GM12878 (cell line): ENCODE measurements at regions not wholly inside any gene's neighbourhood (a gene's known extent, or its start where the extent isn't known, plus 50 kb on each side); places are given as distances from the start of the nearest gene placed in this dataset.

Source experiments
- ATAC-seq: fragments of 200-7000 bp; cut with Tn5 transposase; 3 replicates; pipeline ENCODE4 v1.9.1; 2020; ENCODE audit warnings: mild to moderate bottlenecking, moderate library complexity
- BruUV-seq: library from RNA; stranded (reverse); fragments of 400-500 nt; replicated peaks from 2 replicates; lab custom pipeline; 2021; lab: Mats Ljungman, UMichigan
- CTCF ChIA-PET: fragments of 300-600 bp; sonication (Branson Sonifier 250); formaldehyde crosslinking; extraction: SDS; loops from one replicate; lab custom pipeline; 2021; ENCODE audit warnings: inconsistent platforms; lab: Yijun Ruan, JAX
- POLR2A ChIA-PET: fragments of 350-600 bp; formaldehyde crosslinking; extraction: SDS; loops from one replicate; lab custom pipeline; 2021; ENCODE audit warnings: inconsistent platforms; lab: Charles Lee
- RAD21 ChIA-PET: fragments of 300-600 bp; sonication (Branson Sonifier 250); formaldehyde crosslinking; loops from one replicate; lab custom pipeline; 2023; ENCODE audit warnings: antibody characterized with exemption; ENCODE audit not compliant: unreplicated experiment; lab: Charles Lee
- SMC1A ChIA-PET: fragments of 300-600 bp; sonication (Branson Sonifier 250); formaldehyde crosslinking; loops from one replicate; lab custom pipeline; 2023; ENCODE audit not compliant: unreplicated experiment, uncharacterized antibody; lab: Charles Lee
- DNase-seq: peaks from one replicate; pipeline ENCODE4 v3.0.0-alpha.2; 2011; ENCODE audit warnings: low read depth, low spot score
- FAIRE-seq: peaks from 3 replicates; lab custom pipeline; 2011; peaks lifted over from hg19 to GRCh38; lab: Jason Lieb, UNC
- H2AFZ ChIP-seq: 2 replicates; pipeline ENCODE4 v1.6.0; 2011; ENCODE audit warnings: low read depth, low read length, control low read depth; ENCODE audit not compliant: control insufficient read depth
- H3K27ac ChIP-seq: 2 replicates; pipeline ENCODE4 v1.5.1; 2011; ENCODE audit warnings: control low read depth; ENCODE audit not compliant: control insufficient read depth, insufficient read depth
- H3K27me3 ChIP-seq, 2 experiments: replicated peaks in 1 of 2; 2 replicates each; pipeline versions ENCODE4 v1.6.0 to v1.6.1; 2011; ENCODE audit warnings: low read length in 1 of 2; ENCODE audit not compliant: control insufficient read depth in 2 of 2, insufficient read depth in 2 of 2
- H3K36me3 ChIP-seq, 2 experiments: 2 replicates each; pipeline ENCODE4 v1.5.1; 2011; ENCODE audit warnings: low read length in 1 of 2; ENCODE audit not compliant: control insufficient read depth in 2 of 2, insufficient read depth in 2 of 2
- H3K4me1 ChIP-seq: 2 replicates; pipeline ENCODE4 v1.6.1; 2011; ENCODE audit warnings: mild to moderate bottlenecking, low read length, moderate library complexity, mixed read lengths; ENCODE audit not compliant: control insufficient read depth, insufficient read depth
- H3K4me2 ChIP-seq: 2 replicates; pipeline ENCODE4 v1.6.0; 2011; ENCODE audit warnings: control low read depth; ENCODE audit not compliant: control insufficient read depth, insufficient read depth
- H3K4me3 ChIP-seq: fragments of 200-600 bp; sonication (generic); 2 replicates; pipeline ENCODE4 v1.5.1; 2016
- H3K79me2 ChIP-seq: 2 replicates; pipeline ENCODE4 v1.6.0; 2011; ENCODE audit warnings: low read length; ENCODE audit not compliant: control insufficient read depth, insufficient read depth
- H3K9ac ChIP-seq: 2 replicates; pipeline ENCODE4 v1.8.0; 2011; ENCODE audit warnings: low read length, control low read depth, mixed read lengths; ENCODE audit not compliant: control insufficient read depth, insufficient read depth
- H3K9me3 ChIP-seq: replicated peaks from 3 replicates; pipeline ENCODE4 v1.5.1; 2011; ENCODE audit warnings: mild to moderate bottlenecking, low read length; ENCODE audit not compliant: control insufficient read depth, insufficient read depth
- H4K20me1 ChIP-seq: 2 replicates; pipeline ENCODE4 v1.6.0; 2011; ENCODE audit not compliant: control insufficient read depth, insufficient read depth
- ATF7 ChIP-seq: fragments of 450-650 bp; IDR thresholded peaks from 2 replicates; pipeline ENCODE4 v1.6.1; 2016; ENCODE audit warnings: low read depth, mild to moderate bottlenecking
- GABPA ChIP-seq: IDR thresholded peaks from 2 replicates; pipeline ENCODE4 v1.6.1; 2014; ENCODE audit warnings: antibody characterized with exemption, low read depth, mild to moderate bottlenecking, inconsistent platforms
- HCFC1 ChIP-seq: fragments of 150-350 bp; IDR thresholded peaks from 2 replicates; pipeline ENCODE4 v1.6.1; 2014; ENCODE audit warnings: low read length
- MTA2 ChIP-seq: fragments of 450-650 bp; IDR thresholded peaks from 2 replicates; pipeline ENCODE4 v1.6.1; 2016; ENCODE audit warnings: low read depth, mild to moderate bottlenecking, moderate library complexity
- NRF1 ChIP-seq: conservative IDR thresholded peaks from 2 replicates; pipeline ENCODE4 v1.6.1; 2011; ENCODE audit warnings: mild to moderate bottlenecking, low read depth, low read length, improper control_type of control experiment
- PAX5 ChIP-seq: IDR thresholded peaks from 2 replicates; pipeline ENCODE4 v1.6.1; 2011; ENCODE audit warnings: low read depth, low read length, borderline replicate concordance
- SMC3 ChIP-seq: IDR thresholded peaks from 2 replicates; pipeline ENCODE4 v1.6.1; 2011; ENCODE audit warnings: low read length, improper control_type of control experiment, borderline replicate concordance
- TARDBP ChIP-seq: IDR thresholded peaks from 2 replicates; pipeline ENCODE4 v1.6.1; 2016; ENCODE audit warnings: borderline replicate concordance
- WRNIP1 ChIP-seq: IDR thresholded peaks from 2 replicates; pipeline ENCODE4 v1.6.1; 2011; ENCODE audit warnings: low read depth, low read length, improper control_type of control experiment, borderline replicate concordance
- ZZZ3 ChIP-seq: IDR thresholded peaks from 2 replicates; pipeline ENCODE4 v1.6.1; 2011; ENCODE audit warnings: low read depth; ENCODE audit not compliant: control insufficient read depth, insufficient read length
- WGBS: methylation state at CpG from one replicate; pipeline ENCODE4 v1.1.6; 2016; ENCODE audit warnings: low lambda C conversion rate; ENCODE audit not compliant: insufficient replicate concordance, insufficient coverage; ENCODE audit errors: missing lambda C conversion rate; 5-methylcytosine and 5-hydroxymethylcytosine counted together
- in situ Hi-C: fragments of 300-500 bp; cut with MboI; formaldehyde crosslinking; loops from 9 replicates; pipeline ENCODE4 v1.14.3; 2018; ENCODE audit warnings: mixed read lengths
- intact Hi-C: fragments of 100-400 bp; cut with micrococcal nuclease; formaldehyde crosslinking; loops from one replicate; pipeline ENCODE4 v1.14.2; 2022; ENCODE audit not compliant: unreplicated experiment
- TF ChIP-seq, protein P1 (sequence below): fragments of 450-650 bp; IDR thresholded peaks from 2 replicates; pipeline ENCODE4 v1.6.1; 2017; ENCODE audit warnings: mild to moderate bottlenecking, low read depth, inconsistent platforms; ENCODE audit not compliant: poor library complexity, severe bottlenecking
- TF ChIP-seq, protein P2 (sequence below): IDR thresholded peaks from 2 replicates; pipeline ENCODE4 v1.6.1; 2012; ENCODE audit warnings: low read depth, low read length, improper control_type of control experiment
- TF ChIP-seq, protein P3 (sequence below): IDR thresholded peaks from 2 replicates; pipeline ENCODE4 v1.6.1; 2012; ENCODE audit warnings: low read length, inconsistent platforms
- TF ChIP-seq, protein P4 (sequence below): IDR thresholded peaks from 2 replicates; pipeline ENCODE4 v1.6.1; 2011; ENCODE audit warnings: mild to moderate bottlenecking, low read depth, low read length, moderate library complexity; ENCODE audit not compliant: insufficient replicate concordance
- TF ChIP-seq, protein P5 (sequence below): fragments of 450-650 bp; IDR thresholded peaks from 2 replicates; pipeline ENCODE4 v1.6.1; 2017; ENCODE audit warnings: mild to moderate bottlenecking, moderate library complexity

DNA sequence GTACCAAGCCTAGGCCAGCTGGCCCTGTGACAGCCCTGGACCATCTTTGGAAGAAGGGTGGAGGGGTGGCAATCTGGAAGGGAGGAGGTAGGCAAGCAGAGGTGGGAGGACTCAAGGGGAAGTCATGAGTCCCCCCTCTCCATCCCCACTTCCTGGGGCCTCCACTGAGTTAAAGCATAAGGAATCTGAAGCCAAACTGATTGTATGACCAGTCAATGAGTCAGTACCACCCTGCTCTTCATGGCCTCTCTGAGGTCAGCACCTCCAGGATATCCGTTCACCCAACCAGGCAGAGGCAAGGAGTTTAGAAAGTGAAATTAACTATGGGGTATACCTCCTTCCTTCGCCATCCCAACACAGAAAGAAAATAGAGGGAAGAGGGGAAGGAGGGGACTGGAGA, 272.7 kb downstream of the SOX9 start:
- no TSS peak for BruUV-seq
- in situ Hi-C loops, result loop anchor here (25.0 kb wide), 2 partner anchors 1631 to 1756 kb away; no protein-coding TSS in a partner anchor
- RAD21 ChIA-PET, result interaction anchor here (0.8 to 8.8 kb wide), 7 partner anchors 13 to 274 kb away, joined by 5 to 110 read pairs (median 12); partner anchors contain the start of gene SOX9
- no peak for TF ChIP-seq PAX5
- TF ChIP-seq, protein P1, sequence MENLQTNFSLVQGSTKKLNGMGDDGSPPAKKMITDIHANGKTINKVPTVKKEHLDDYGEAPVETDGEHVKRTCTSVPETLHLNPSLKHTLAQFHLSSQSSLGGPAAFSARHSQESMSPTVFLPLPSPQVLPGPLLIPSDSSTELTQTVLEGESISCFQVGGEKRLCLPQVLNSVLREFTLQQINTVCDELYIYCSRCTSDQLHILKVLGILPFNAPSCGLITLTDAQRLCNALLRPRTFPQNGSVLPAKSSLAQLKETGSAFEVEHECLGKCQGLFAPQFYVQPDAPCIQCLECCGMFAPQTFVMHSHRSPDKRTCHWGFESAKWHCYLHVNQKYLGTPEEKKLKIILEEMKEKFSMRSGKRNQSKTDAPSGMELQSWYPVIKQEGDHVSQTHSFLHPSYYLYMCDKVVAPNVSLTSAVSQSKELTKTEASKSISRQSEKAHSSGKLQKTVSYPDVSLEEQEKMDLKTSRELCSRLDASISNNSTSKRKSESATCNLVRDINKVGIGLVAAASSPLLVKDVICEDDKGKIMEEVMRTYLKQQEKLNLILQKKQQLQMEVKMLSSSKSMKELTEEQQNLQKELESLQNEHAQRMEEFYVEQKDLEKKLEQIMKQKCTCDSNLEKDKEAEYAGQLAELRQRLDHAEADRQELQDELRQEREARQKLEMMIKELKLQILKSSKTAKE, result no peak
- no peak for TF ChIP-seq ZZZ3
- TF ChIP-seq MTA2, result no peak
- TF ChIP-seq NRF1, result no peak
- no peak for TF ChIP-seq GABPA
- no peak for TF ChIP-seq SMC3
- TF ChIP-seq, protein P2, sequence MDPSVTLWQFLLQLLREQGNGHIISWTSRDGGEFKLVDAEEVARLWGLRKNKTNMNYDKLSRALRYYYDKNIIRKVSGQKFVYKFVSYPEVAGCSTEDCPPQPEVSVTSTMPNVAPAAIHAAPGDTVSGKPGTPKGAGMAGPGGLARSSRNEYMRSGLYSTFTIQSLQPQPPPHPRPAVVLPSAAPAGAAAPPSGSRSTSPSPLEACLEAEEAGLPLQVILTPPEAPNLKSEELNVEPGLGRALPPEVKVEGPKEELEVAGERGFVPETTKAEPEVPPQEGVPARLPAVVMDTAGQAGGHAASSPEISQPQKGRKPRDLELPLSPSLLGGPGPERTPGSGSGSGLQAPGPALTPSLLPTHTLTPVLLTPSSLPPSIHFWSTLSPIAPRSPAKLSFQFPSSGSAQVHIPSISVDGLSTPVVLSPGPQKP, result no peak
- TF ChIP-seq, protein P3, sequence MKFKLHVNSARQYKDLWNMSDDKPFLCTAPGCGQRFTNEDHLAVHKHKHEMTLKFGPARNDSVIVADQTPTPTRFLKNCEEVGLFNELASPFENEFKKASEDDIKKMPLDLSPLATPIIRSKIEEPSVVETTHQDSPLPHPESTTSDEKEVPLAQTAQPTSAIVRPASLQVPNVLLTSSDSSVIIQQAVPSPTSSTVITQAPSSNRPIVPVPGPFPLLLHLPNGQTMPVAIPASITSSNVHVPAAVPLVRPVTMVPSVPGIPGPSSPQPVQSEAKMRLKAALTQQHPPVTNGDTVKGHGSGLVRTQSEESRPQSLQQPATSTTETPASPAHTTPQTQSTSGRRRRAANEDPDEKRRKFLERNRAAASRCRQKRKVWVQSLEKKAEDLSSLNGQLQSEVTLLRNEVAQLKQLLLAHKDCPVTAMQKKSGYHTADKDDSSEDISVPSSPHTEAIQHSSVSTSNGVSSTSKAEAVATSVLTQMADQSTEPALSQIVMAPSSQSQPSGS, result no peak
- TF ChIP-seq, protein P4, sequence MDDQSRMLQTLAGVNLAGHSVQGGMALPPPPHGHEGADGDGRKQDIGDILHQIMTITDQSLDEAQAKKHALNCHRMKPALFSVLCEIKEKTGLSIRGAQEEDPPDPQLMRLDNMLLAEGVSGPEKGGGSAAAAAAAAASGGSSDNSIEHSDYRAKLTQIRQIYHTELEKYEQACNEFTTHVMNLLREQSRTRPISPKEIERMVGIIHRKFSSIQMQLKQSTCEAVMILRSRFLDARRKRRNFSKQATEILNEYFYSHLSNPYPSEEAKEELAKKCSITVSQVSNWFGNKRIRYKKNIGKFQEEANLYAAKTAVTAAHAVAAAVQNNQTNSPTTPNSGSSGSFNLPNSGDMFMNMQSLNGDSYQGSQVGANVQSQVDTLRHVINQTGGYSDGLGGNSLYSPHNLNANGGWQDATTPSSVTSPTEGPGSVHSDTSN, result no peak
- no peak for TF ChIP-seq HCFC1
- TF ChIP-seq ATF7, result no peak
- TF ChIP-seq, protein P5, sequence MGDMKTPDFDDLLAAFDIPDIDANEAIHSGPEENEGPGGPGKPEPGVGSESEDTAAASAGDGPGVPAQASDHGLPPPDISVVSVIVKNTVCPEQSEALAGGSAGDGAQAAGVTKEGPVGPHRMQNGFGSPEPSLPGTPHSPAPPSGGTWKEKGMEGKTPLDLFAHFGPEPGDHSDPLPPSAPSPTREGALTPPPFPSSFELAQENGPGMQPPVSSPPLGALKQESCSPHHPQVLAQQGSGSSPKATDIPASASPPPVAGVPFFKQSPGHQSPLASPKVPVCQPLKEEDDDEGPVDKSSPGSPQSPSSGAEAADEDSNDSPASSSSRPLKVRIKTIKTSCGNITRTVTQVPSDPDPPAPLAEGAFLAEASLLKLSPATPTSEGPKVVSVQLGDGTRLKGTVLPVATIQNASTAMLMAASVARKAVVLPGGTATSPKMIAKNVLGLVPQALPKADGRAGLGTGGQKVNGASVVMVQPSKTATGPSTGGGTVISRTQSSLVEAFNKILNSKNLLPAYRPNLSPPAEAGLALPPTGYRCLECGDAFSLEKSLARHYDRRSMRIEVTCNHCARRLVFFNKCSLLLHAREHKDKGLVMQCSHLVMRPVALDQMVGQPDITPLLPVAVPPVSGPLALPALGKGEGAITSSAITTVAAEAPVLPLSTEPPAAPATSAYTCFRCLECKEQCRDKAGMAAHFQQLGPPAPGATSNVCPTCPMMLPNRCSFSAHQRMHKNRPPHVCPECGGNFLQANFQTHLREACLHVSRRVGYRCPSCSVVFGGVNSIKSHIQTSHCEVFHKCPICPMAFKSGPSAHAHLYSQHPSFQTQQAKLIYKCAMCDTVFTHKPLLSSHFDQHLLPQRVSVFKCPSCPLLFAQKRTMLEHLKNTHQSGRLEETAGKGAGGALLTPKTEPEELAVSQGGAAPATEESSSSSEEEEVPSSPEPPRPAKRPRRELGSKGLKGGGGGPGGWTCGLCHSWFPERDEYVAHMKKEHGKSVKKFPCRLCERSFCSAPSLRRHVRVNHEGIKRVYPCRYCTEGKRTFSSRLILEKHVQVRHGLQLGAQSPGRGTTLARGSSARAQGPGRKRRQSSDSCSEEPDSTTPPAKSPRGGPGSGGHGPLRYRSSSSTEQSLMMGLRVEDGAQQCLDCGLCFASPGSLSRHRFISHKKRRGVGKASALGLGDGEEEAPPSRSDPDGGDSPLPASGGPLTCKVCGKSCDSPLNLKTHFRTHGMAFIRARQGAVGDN, result no peak
- no peak for TF ChIP-seq TARDBP
- no peak for TF ChIP-seq WRNIP1
- no peak overlapping the region for H3K9ac ChIP-seq
- H3K27ac ChIP-seq, result no peak overlapping the region
- ATAC-seq (no peak), DNase-seq (no peak), FAIRE-seq (no peak)
- no peaks in the 10 kb centered on the region for H3K27me3 ChIP-seq
- H3K4me1 ChIP-seq, result peaks cover 39% of the 10 kb centered on the region
- H4K20me1 ChIP-seq, result no peaks in the 10 kb centered on the region
- H2AFZ ChIP-seq, result no peak overlapping the region
- 93% methylated on average over 2 of the region's 2 CpGs for WGBS
- SMC1A ChIA-PET, result interaction anchor here (1.0 to 4.7 kb wide), 8 partner anchors 13 to 118 kb away, joined by 3 to 65 read pairs (median 16); no protein-coding TSS in a partner anchor
- CTCF ChIA-PET, result interaction anchor here (1.2 to 1.4 kb wide), 4 partner anchors 26 to 119 kb away, joined by 3 to 5 read pairs (median 4); no protein-coding TSS in a partner anchor
- POLR2A ChIA-PET, result interaction anchor here (0.8 to 6.7 kb wide), 3 partner anchors 13 to 29 kb away, joined by 3 to 38 read pairs (median 6); no protein-coding TSS in a partner anchor
- no peak overlapping the region for H3K4me2 ChIP-seq
- H3K36me3 ChIP-seq, result no peaks in the 10 kb centered on the region
- no peaks in the 10 kb centered on the region for H3K9me3 ChIP-seq
- intact Hi-C loops, result no loop called here
- no peak overlapping the region for H3K4me3 ChIP-seq
- H3K79me2 ChIP-seq, result no peaks in the 10 kb centered on the region
